ENCODE measurements at regions not wholly inside any gene's neighbourhood (a gene's known extent, or its start where the extent isn't known, plus 50 kb on each side); places are given as distances from the start of the nearest gene placed in this dataset.

GRCh38 chr2:120564213-120565094, 171.2 kb upstream of the GLI2 start:
- Histone ChIP-seq H4K20me1 (ENCODE audit: control insufficient read depth, insufficient read depth) (no peaks in the 10 kb centered on the region), H3K36me3 (ENCODE audit: control insufficient read depth in 2 of 2, insufficient read depth in 2 of 2, low read length in 1 of 2) (no peaks in the 10 kb centered on the region), H2AFZ (ENCODE audit: control insufficient read depth, low read depth, low read length) (no peak overlapping the region), H3K4me1 (ENCODE audit: control insufficient read depth, insufficient read depth, low read length) (no peaks in the 10 kb centered on the region), H3K4me3 (no peak overlapping the region), H3K9ac (ENCODE audit: control insufficient read depth, insufficient read depth, low read length) (no peak overlapping the region), H3K4me2 (ENCODE audit: control insufficient read depth, insufficient read depth) (no peak overlapping the region), H3K9me3 (replicated peaks; ENCODE audit: control insufficient read depth, insufficient read depth, low read length) (no peaks in the 10 kb centered on the region), H3K27ac (ENCODE audit: control insufficient read depth, insufficient read depth) (no peak overlapping the region), H3K27me3 (replicated peaks in 1 of 2; ENCODE audit: control insufficient read depth in 2 of 2, insufficient read depth in 2 of 2, low read length in 1 of 2) (peaks cover 0 to 9% of the 10 kb centered on the region in 2 experiments; a peak in 2 of 4 replicates), H3K79me2 (ENCODE audit: control insufficient read depth, insufficient read depth, low read length) (no peaks in the 10 kb centered on the region)
- FAIRE-seq: no peak
- in situ Hi-C loops (cut with MboI) (no loop called here), intact Hi-C loops (cut with micrococcal nuclease; ENCODE audit: unreplicated experiment) (no loop called here)
- SMC1A ChIA-PET (ENCODE audit: uncharacterized antibody, unreplicated experiment): interaction anchor here (0.5 kb wide), 1 partner anchor 1357 kb away, joined by 4 read pairs; no protein-coding TSS in a partner anchor
- RAD21 ChIA-PET (ENCODE audit: unreplicated experiment): no interaction called here
- 25% methylated on average over 23 of the region's 23 CpGs for WGBS (ENCODE audit: insufficient coverage, insufficient replicate concordance, low lambda C conversion rate, missing lambda C conversion rate)
- CTCF ChIA-PET: no interaction called here
- DNase-seq (ENCODE audit: low read depth, low spot score): no peak
- BruUV-seq (replicated peaks): no TSS peak
- ATAC-seq: no peak
- POLR2A ChIA-PET: no interaction called here
- TF ChIP-seq CBFB (IDR thresholded peaks at IDR 0.05; ENCODE audit: low read depth) (no peak), BACH1 (IDR thresholded peaks at IDR 0.05; ENCODE audit: borderline replicate concordance) (no peak), ZBTB33 (IDR thresholded peaks at IDR 0.05) (no peak), SMAD1 (IDR thresholded peaks at IDR 0.05; ENCODE audit: low read depth, partially characterized antibody) (no peak), ZNF384 (IDR thresholded peaks at IDR 0.05; ENCODE audit: borderline replicate concordance, low read depth, low read length) (no peak), E2F8 (IDR thresholded peaks at IDR 0.05; ENCODE audit: low read depth, partially characterized antibody) (no peak), ZNF687 (IDR thresholded peaks at IDR 0.05) (no peak), NFIC (IDR thresholded peaks at IDR 0.05; ENCODE audit: low read depth, low read length) (no peak), JUND (IDR thresholded peaks at IDR 0.05; ENCODE audit: low read depth, low read length) (no peak), PML (IDR thresholded peaks at IDR 0.05; ENCODE audit: low read length) (no peak)

All from GM12878 (cell line).